ENCODE measurements at regions not wholly inside any gene's neighbourhood (a gene's known extent, or its start where the extent isn't known, plus 50 kb on each side); places are given as distances from the start of the nearest gene placed in this dataset.

GRCh38 chr7:25950488-25951413 lies 201.2 kb upstream of the NFE2L3 start:
- Histone ChIP-seq H3K4me3 (ENCODE audit: low read length in 2 of 2) (peak overlapping the region; percentile 61 to 77), H3K9me3 (ENCODE audit: control insufficient read depth in 2 of 2, low read length in 2 of 2) (no peaks in the 10 kb centered on the region), H3K27me3 (ENCODE audit: control insufficient read depth in 1 of 2, insufficient read depth in 2 of 2, low read length in 2 of 2) (no peaks in the 10 kb centered on the region), H3K36me3 (ENCODE audit: control insufficient read depth in 2 of 2, insufficient read depth in 2 of 2, low read length in 2 of 2) (no peaks in the 10 kb centered on the region), H3K27ac (ENCODE audit: low read length) (no peak overlapping the region), H3K4me1 (ENCODE audit: control insufficient read depth, insufficient read depth, low read length) (peaks cover 17% of the 10 kb centered on the region), H3K9ac (ENCODE audit: low read length in 2 of 2) (no peak overlapping the region)

- H3K4me1 ChIP-seq (ENCODE audit: control insufficient read depth, insufficient read depth, low read length), result peaks cover 17% of the 10 kb centered on the region
- H3K27ac ChIP-seq (ENCODE audit: low read length), result no peak overlapping the region
- no peaks in the 10 kb centered on the region for H3K9me3 ChIP-seq (ENCODE audit: control insufficient read depth in 2 of 2, low read length in 2 of 2)
- no peaks in the 10 kb centered on the region for H3K27me3 ChIP-seq (ENCODE audit: control insufficient read depth in 1 of 2, insufficient read depth in 2 of 2, low read length in 2 of 2)
- peak overlapping the region; percentile 50 to 77 for H3K4me3 ChIP-seq (ENCODE audit: low read length in 2 of 2)
- H3K9ac ChIP-seq (ENCODE audit: low read length in 2 of 2), result peak overlapping the region in 1 of 2 donors; percentile 13
- no peaks in the 10 kb centered on the region for H3K36me3 ChIP-seq (ENCODE audit: control insufficient read depth in 2 of 2, insufficient read depth in 2 of 2, low read length in 2 of 2)
Measured at GRCh38 chr7:25951414-25952260, 200.4 kb upstream of the NFE2L3 start.

GRCh38 chr7:25952261-25953057 lies 199.5 kb upstream of the NFE2L3 start:
- H3K9me3 ChIP-seq (ENCODE audit: control insufficient read depth in 2 of 2, low read length in 2 of 2), result no peaks in the 10 kb centered on the region
- peaks cover 17% of the 10 kb centered on the region for H3K4me1 ChIP-seq (ENCODE audit: control insufficient read depth, insufficient read depth, low read length)
- no peak overlapping the region for H3K27ac ChIP-seq (ENCODE audit: low read length)
- H3K9ac ChIP-seq (ENCODE audit: low read length in 2 of 2), result no peak overlapping the region
- no peaks in the 10 kb centered on the region for H3K36me3 ChIP-seq (ENCODE audit: control insufficient read depth in 2 of 2, insufficient read depth in 2 of 2, low read length in 2 of 2)
- H3K4me3 ChIP-seq (ENCODE audit: low read length in 2 of 2), result no peak overlapping the region
- no peaks in the 10 kb centered on the region for H3K27me3 ChIP-seq (ENCODE audit: control insufficient read depth in 1 of 2, insufficient read depth in 2 of 2, low read length in 2 of 2)

GRCh38 chr7:25953859-25954258 lies 198.1 kb upstream of the NFE2L3 start:
- Histone ChIP-seq H3K27me3 (ENCODE audit: control insufficient read depth in 1 of 2, insufficient read depth in 2 of 2, low read length in 2 of 2) (no peaks in the 10 kb centered on the region), H3K4me3 (ENCODE audit: low read length in 2 of 2) (no peak overlapping the region), H3K9ac (ENCODE audit: low read length in 2 of 2) (no peak overlapping the region), H3K36me3 (ENCODE audit: control insufficient read depth in 2 of 2, insufficient read depth in 2 of 2, low read length in 2 of 2) (no peaks in the 10 kb centered on the region), H3K9me3 (ENCODE audit: control insufficient read depth in 2 of 2, low read length in 2 of 2) (no peaks in the 10 kb centered on the region), H3K4me1 (ENCODE audit: control insufficient read depth, insufficient read depth, low read length) (peaks cover 17% of the 10 kb centered on the region), H3K27ac (ENCODE audit: low read length) (no peak overlapping the region)

- Histone ChIP-seq H3K9ac (ENCODE audit: low read length in 2 of 2) (no peak overlapping the region), H3K27ac (ENCODE audit: low read length) (no peak overlapping the region), H3K36me3 (ENCODE audit: control insufficient read depth in 2 of 2, insufficient read depth in 2 of 2, low read length in 2 of 2) (no peaks in the 10 kb centered on the region), H3K4me3 (ENCODE audit: low read length in 2 of 2) (no peak overlapping the region), H3K27me3 (ENCODE audit: control insufficient read depth in 1 of 2, insufficient read depth in 2 of 2, low read length in 2 of 2) (no peaks in the 10 kb centered on the region), H3K9me3 (ENCODE audit: control insufficient read depth in 2 of 2, low read length in 2 of 2) (no peaks in the 10 kb centered on the region), H3K4me1 (ENCODE audit: control insufficient read depth, insufficient read depth, low read length) (peaks cover 17% of the 10 kb centered on the region)
Measured at GRCh38 chr7:25954395-25954794, 197.6 kb upstream of the NFE2L3 start.

GRCh38 chr7:25959168-25959734 lies 192.7 kb upstream of the NFE2L3 start:
- H3K4me1 ChIP-seq (ENCODE audit: control insufficient read depth, insufficient read depth, low read length), result no peaks in the 10 kb centered on the region
- no peak overlapping the region for H3K4me3 ChIP-seq (ENCODE audit: low read length in 2 of 2)
- no peak overlapping the region for H3K9ac ChIP-seq (ENCODE audit: low read length in 2 of 2)
- H3K27ac ChIP-seq (ENCODE audit: low read length), result no peak overlapping the region
- H3K36me3 ChIP-seq (ENCODE audit: control insufficient read depth in 2 of 2, insufficient read depth in 2 of 2, low read length in 2 of 2), result no peaks in the 10 kb centered on the region
- no peaks in the 10 kb centered on the region for H3K9me3 ChIP-seq (ENCODE audit: control insufficient read depth in 2 of 2, low read length in 2 of 2)
- peaks cover 0 to 2% of the 10 kb centered on the region in 2 donors for H3K27me3 ChIP-seq (ENCODE audit: control insufficient read depth in 1 of 2, insufficient read depth in 2 of 2, low read length in 2 of 2)

- H3K27ac ChIP-seq (ENCODE audit: low read length), result no peak overlapping the region
Measured at GRCh38 chr7:25963733-25964132, 188.3 kb upstream of the NFE2L3 start.

GRCh38 chr7:25964483-25964991 lies 187.5 kb upstream of the NFE2L3 start:
- no peak overlapping the region for H3K27ac ChIP-seq (ENCODE audit: low read length)
- H3K4me1 ChIP-seq (ENCODE audit: control insufficient read depth, insufficient read depth, low read length), result no peaks in the 10 kb centered on the region

More at GRCh38 chr7:25963733-25964132, 188.3 kb upstream of the NFE2L3 start:
- H3K4me3 ChIP-seq (ENCODE audit: low read length in 2 of 2), result no peak overlapping the region
- H3K27me3 ChIP-seq (ENCODE audit: control insufficient read depth in 1 of 2, insufficient read depth in 2 of 2, low read length in 2 of 2), result peaks cover 3 to 6% of the 10 kb centered on the region in 2 donors
- H3K4me1 ChIP-seq (ENCODE audit: control insufficient read depth, insufficient read depth, low read length), result no peaks in the 10 kb centered on the region
- no peak overlapping the region for H3K9ac ChIP-seq (ENCODE audit: low read length in 2 of 2)
- H3K36me3 ChIP-seq (ENCODE audit: control insufficient read depth in 2 of 2, insufficient read depth in 2 of 2, low read length in 2 of 2), result no peaks in the 10 kb centered on the region
- no peaks in the 10 kb centered on the region for H3K9me3 ChIP-seq (ENCODE audit: control insufficient read depth in 2 of 2, low read length in 2 of 2)

GRCh38 chr7:25965405-25966123 lies 186.4 kb upstream of the NFE2L3 start:
- no peak overlapping the region for H3K27ac ChIP-seq (ENCODE audit: low read length)
- H3K9ac ChIP-seq (ENCODE audit: low read length in 2 of 2), result no peak overlapping the region
- H3K36me3 ChIP-seq (ENCODE audit: control insufficient read depth in 2 of 2, insufficient read depth in 2 of 2, low read length in 2 of 2), result no peaks in the 10 kb centered on the region
- H3K4me3 ChIP-seq (ENCODE audit: low read length in 2 of 2), result no peak overlapping the region
- H3K27me3 ChIP-seq (ENCODE audit: control insufficient read depth in 1 of 2, insufficient read depth in 2 of 2, low read length in 2 of 2), result peaks cover 5 to 6% of the 10 kb centered on the region in 2 donors
- no peaks in the 10 kb centered on the region for H3K4me1 ChIP-seq (ENCODE audit: control insufficient read depth, insufficient read depth, low read length)
- H3K9me3 ChIP-seq (ENCODE audit: control insufficient read depth in 2 of 2, low read length in 2 of 2), result no peaks in the 10 kb centered on the region

More at GRCh38 chr7:25964483-25964991, 187.5 kb upstream of the NFE2L3 start:
- no peaks in the 10 kb centered on the region for H3K36me3 ChIP-seq (ENCODE audit: control insufficient read depth in 2 of 2, insufficient read depth in 2 of 2, low read length in 2 of 2)
- no peak overlapping the region for H3K9ac ChIP-seq (ENCODE audit: low read length in 2 of 2)
- H3K4me3 ChIP-seq (ENCODE audit: low read length in 2 of 2), result no peak overlapping the region
- no peaks in the 10 kb centered on the region for H3K9me3 ChIP-seq (ENCODE audit: control insufficient read depth in 2 of 2, low read length in 2 of 2)
- H3K27me3 ChIP-seq (ENCODE audit: control insufficient read depth in 1 of 2, insufficient read depth in 2 of 2, low read length in 2 of 2), result peaks cover 3 to 6% of the 10 kb centered on the region in 2 donors

Measured in stomach smooth muscle (tissue), 2 donors.